Panc1 (cell line): ENCODE measurements at regions not wholly inside any gene's neighbourhood (a gene's known extent, or its start where the extent isn't known, plus 50 kb on each side); places are given as distances from the start of the nearest gene placed in this dataset.

Source experiments
- POLR2AphosphoS5 ChIP-seq: IDR thresholded peaks from 2 replicates; pipeline ENCODE4 v1.6.1; 2012; ENCODE audit warnings: mild to moderate bottlenecking, low read depth, low read length, moderate library complexity
- SIN3A ChIP-seq: IDR thresholded peaks from 2 replicates; pipeline ENCODE4 v1.6.1; 2012; ENCODE audit warnings: low read depth, mild to moderate bottlenecking, low read length, moderate library complexity, borderline replicate concordance; ENCODE audit not compliant: insufficient read depth
- TF ChIP-seq, protein P1 (sequence below): fragments of 450-650 bp; IDR thresholded peaks from 2 replicates; pipeline ENCODE4 v1.5.1; 2017; ENCODE audit warnings: mild to moderate bottlenecking
- TF ChIP-seq, protein P2 (sequence below), 2 experiments: IDR thresholded peaks; 2 replicates each; pipeline ENCODE4 v1.6.1; 2011 to 2012; ENCODE audit warnings: low read depth in 2 of 2, control low read depth in 1 of 2, low read length in 1 of 2, mild to moderate bottlenecking in 1 of 2, moderate library complexity in 1 of 2; ENCODE audit not compliant: insufficient read depth in 1 of 2

DNA sequence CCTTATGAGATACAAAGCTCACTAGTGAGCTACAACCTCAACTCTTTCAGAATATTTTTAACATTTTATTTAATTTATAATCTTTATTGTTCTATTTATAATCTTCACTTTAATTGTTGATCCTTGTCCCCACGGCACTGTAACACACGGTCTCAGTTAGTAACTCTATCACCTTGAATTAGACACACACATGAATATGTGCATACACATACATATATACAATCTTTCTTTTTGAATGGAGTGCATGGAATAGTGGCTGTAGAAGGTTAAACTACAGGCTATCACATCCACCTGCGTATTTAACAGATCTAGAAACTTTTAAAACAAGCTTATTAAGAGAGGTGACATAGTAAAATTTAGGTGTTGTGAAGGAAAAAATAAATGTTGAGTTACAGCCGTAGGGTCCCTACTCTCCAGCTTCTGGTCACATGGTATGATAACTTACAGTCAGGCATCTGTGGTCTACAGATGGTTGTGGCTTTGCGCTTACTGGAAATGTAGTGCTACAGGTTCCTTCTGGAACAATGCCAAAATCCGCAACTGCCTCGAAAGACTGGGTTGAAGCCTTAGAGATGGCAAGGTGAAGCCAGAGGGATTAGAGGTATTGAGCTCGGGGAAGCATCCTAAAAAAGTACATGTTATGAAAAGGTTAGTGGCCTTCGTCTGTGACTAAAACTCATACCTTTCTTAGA is 1324.1 kb upstream of the SLC39A10 start:
- TF ChIP-seq, protein P1, sequence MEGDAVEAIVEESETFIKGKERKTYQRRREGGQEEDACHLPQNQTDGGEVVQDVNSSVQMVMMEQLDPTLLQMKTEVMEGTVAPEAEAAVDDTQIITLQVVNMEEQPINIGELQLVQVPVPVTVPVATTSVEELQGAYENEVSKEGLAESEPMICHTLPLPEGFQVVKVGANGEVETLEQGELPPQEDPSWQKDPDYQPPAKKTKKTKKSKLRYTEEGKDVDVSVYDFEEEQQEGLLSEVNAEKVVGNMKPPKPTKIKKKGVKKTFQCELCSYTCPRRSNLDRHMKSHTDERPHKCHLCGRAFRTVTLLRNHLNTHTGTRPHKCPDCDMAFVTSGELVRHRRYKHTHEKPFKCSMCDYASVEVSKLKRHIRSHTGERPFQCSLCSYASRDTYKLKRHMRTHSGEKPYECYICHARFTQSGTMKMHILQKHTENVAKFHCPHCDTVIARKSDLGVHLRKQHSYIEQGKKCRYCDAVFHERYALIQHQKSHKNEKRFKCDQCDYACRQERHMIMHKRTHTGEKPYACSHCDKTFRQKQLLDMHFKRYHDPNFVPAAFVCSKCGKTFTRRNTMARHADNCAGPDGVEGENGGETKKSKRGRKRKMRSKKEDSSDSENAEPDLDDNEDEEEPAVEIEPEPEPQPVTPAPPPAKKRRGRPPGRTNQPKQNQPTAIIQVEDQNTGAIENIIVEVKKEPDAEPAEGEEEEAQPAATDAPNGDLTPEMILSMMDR: no peak
- no peak for TF ChIP-seq SIN3A
- no peak for TF ChIP-seq POLR2AphosphoS5
- TF ChIP-seq, protein P2, sequence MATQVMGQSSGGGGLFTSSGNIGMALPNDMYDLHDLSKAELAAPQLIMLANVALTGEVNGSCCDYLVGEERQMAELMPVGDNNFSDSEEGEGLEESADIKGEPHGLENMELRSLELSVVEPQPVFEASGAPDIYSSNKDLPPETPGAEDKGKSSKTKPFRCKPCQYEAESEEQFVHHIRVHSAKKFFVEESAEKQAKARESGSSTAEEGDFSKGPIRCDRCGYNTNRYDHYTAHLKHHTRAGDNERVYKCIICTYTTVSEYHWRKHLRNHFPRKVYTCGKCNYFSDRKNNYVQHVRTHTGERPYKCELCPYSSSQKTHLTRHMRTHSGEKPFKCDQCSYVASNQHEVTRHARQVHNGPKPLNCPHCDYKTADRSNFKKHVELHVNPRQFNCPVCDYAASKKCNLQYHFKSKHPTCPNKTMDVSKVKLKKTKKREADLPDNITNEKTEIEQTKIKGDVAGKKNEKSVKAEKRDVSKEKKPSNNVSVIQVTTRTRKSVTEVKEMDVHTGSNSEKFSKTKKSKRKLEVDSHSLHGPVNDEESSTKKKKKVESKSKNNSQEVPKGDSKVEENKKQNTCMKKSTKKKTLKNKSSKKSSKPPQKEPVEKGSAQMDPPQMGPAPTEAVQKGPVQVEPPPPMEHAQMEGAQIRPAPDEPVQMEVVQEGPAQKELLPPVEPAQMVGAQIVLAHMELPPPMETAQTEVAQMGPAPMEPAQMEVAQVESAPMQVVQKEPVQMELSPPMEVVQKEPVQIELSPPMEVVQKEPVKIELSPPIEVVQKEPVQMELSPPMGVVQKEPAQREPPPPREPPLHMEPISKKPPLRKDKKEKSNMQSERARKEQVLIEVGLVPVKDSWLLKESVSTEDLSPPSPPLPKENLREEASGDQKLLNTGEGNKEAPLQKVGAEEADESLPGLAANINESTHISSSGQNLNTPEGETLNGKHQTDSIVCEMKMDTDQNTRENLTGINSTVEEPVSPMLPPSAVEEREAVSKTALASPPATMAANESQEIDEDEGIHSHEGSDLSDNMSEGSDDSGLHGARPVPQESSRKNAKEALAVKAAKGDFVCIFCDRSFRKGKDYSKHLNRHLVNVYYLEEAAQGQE (IDR thresholded peaks at IDR 0.05; ENCODE audit: insufficient read depth in 1 of 2, low read depth in 2 of 2, low read length in 1 of 2): no peak
